ENCODE measurements at regions not wholly inside any gene's neighbourhood (a gene's known extent, or its start where the extent isn't known, plus 50 kb on each side); places are given as distances from the start of the nearest gene placed in this dataset.
"Not testable (repeated sequence)": the region's sequence is repeated elsewhere in the genome, so short reads cannot be mapped to it uniquely, and the experiment has no call there.

GRCh38 chr5:86493777-86494176 is 124.0 kb upstream of the COX7C start:
- H3K36me3 ChIP-seq (replicated peaks; ENCODE audit: insufficient read depth, low read depth) = no peaks in the 10 kb centered on the region
- H3K9me3 ChIP-seq (ENCODE audit: low read depth) = no peaks in the 10 kb centered on the region
- H3K79me2 ChIP-seq = no peaks in the 10 kb centered on the region
- no peak overlapping the region for H3K27ac ChIP-seq
- TF ChIP-seq CTCF (IDR thresholded peaks at IDR 0.05; ENCODE audit: poor library complexity) (no peak), EZH2 (IDR thresholded peaks at IDR 0.05; ENCODE audit: borderline replicate concordance) (no peak), EZH2phosphoT487 (IDR thresholded peaks at IDR 0.05; ENCODE audit: low read depth, severe bottlenecking, unreplicated experiment) (no peak)
- H3K27me3 ChIP-seq = no peaks in the 10 kb centered on the region
- no peak overlapping the region for H3K4me2 ChIP-seq
- no peaks in the 10 kb centered on the region for H4K20me1 ChIP-seq (ENCODE audit: insufficient read depth, poor library complexity, severe bottlenecking)
- 88% methylated on average over 1 of the region's 1 CpG for WGBS (ENCODE audit: low lambda C conversion rate, missing lambda C conversion rate)
- no peaks in the 10 kb centered on the region for H3K4me1 ChIP-seq (ENCODE audit: insufficient read depth)
- H3K9me2 ChIP-seq (replicated peaks; ENCODE audit: insufficient read depth) = no peaks in the 10 kb centered on the region
- H2AFZ ChIP-seq = no peak overlapping the region
- no peak for DNase-seq (ENCODE audit: low spot score)
- H3K4me3 ChIP-seq = no peak overlapping the region

DNA sequence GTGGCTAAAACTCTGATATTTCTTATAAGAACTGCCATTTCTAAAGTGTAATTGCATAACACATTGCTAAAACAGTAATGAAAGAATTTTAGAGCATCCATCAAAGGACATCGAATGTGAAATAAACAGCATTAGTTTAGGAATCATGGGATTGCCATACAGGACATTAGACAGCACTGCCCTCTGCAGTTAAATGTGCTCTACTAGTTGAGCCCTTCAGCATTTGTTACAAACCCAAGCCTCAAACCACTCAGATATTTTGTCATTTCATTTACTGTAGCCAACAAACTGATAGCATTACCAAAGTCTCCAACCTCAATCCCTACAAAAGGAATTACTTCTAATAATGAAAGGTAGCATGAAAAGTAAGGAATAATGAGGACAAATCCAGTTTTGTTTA is 116.8 kb upstream of the COX7C start:
- no peaks in the 10 kb centered on the region for H3K36me3 ChIP-seq (replicated peaks; ENCODE audit: insufficient read depth, low read depth)
- DNase-seq (ENCODE audit: low spot score) = peak; percentile 33

GRCh38 chr5:86507574-86507973 is 110.2 kb upstream of the COX7C start:
- 88% methylated on average over 4 of the region's 4 CpGs for WGBS (ENCODE audit: low lambda C conversion rate, missing lambda C conversion rate)
- Histone ChIP-seq H3K9me2 (replicated peaks; ENCODE audit: insufficient read depth) (no peaks in the 10 kb centered on the region), H3K27ac (no peak overlapping the region), H3K79me2 (no peaks in the 10 kb centered on the region), H2AFZ (no peak overlapping the region), H3K36me3 (replicated peaks; ENCODE audit: insufficient read depth, low read depth) (no peaks in the 10 kb centered on the region), H3K4me1 (ENCODE audit: insufficient read depth) (no peaks in the 10 kb centered on the region), H3K4me2 (no peak overlapping the region), H4K20me1 (ENCODE audit: insufficient read depth, poor library complexity, severe bottlenecking) (no peaks in the 10 kb centered on the region), H3K9me3 (ENCODE audit: low read depth) (no peaks in the 10 kb centered on the region), H3K4me3 (no peak overlapping the region), H3K27me3 (no peaks in the 10 kb centered on the region)
- no peak for DNase-seq (ENCODE audit: low spot score)
- TF ChIP-seq EZH2phosphoT487 (IDR thresholded peaks at IDR 0.05; ENCODE audit: low read depth, severe bottlenecking, unreplicated experiment) (no peak), EZH2 (IDR thresholded peaks at IDR 0.05; ENCODE audit: borderline replicate concordance) (no peak), CTCF (IDR thresholded peaks at IDR 0.05; ENCODE audit: poor library complexity) (no peak)

More for the DNA sequence above, 116.8 kb upstream of the COX7C start:
- no peaks in the 10 kb centered on the region for H4K20me1 ChIP-seq (ENCODE audit: insufficient read depth, poor library complexity, severe bottlenecking)
- no peak overlapping the region for H3K4me3 ChIP-seq
- no peaks in the 10 kb centered on the region for H3K27me3 ChIP-seq
- no peak overlapping the region for H2AFZ ChIP-seq
- H3K9me2 ChIP-seq (replicated peaks; ENCODE audit: insufficient read depth) = no peaks in the 10 kb centered on the region
- no peaks in the 10 kb centered on the region for H3K9me3 ChIP-seq (ENCODE audit: low read depth)
- no peak overlapping the region for H3K4me2 ChIP-seq
- H3K27ac ChIP-seq = no peak overlapping the region
- no peak for TF ChIP-seq EZH2phosphoT487 (IDR thresholded peaks at IDR 0.05; ENCODE audit: low read depth, severe bottlenecking, unreplicated experiment)
- peak; percentile 43 for TF ChIP-seq CTCF (IDR thresholded peaks at IDR 0.05; ENCODE audit: poor library complexity)
- no peak for TF ChIP-seq EZH2 (IDR thresholded peaks at IDR 0.05; ENCODE audit: borderline replicate concordance)
- 58% methylated on average over 1 of the region's 1 CpG for WGBS (ENCODE audit: low lambda C conversion rate, missing lambda C conversion rate)
- H3K79me2 ChIP-seq = no peaks in the 10 kb centered on the region
- H3K4me1 ChIP-seq (ENCODE audit: insufficient read depth) = no peaks in the 10 kb centered on the region

DNA sequence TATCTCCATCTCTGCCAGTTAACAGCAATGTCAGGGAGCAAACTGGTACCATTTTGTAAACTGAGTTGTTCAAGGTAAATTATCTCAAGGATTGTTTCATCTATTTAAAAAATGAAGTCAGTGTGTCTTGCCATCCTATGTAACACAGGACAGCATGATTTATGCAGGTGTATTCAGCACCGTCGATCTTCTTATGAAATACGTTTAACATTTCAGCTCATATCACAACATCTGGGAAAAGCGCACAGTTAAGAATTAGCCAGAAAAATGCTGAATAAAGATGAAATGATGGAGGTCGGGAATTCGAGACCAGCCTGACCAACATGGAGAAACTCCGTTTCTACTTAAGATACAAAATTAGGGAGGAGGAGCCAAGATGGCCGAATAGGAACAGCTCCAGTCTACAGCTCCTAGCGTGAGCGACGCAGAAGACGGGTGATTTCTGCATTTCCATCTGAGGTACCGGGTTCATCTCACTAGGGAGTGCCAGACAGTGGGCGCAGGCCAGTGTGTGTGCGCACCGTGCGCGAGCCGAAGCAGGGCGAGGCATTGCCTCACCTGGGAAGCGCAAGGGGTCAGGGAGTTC is 107.3 kb upstream of the COX7C start:
- not testable (repeated sequence) for H2AFZ ChIP-seq; H4K20me1 ChIP-seq (ENCODE audit: insufficient read depth, poor library complexity, severe bottlenecking); H3K27me3 ChIP-seq; H3K79me2 ChIP-seq; H3K9me2 ChIP-seq (replicated peaks; ENCODE audit: insufficient read depth); H3K4me1 ChIP-seq (ENCODE audit: insufficient read depth); H3K4me3 ChIP-seq; H3K4me2 ChIP-seq; H3K36me3 ChIP-seq (replicated peaks; ENCODE audit: insufficient read depth, low read depth); DNase-seq (ENCODE audit: low spot score); H3K27ac ChIP-seq; H3K9me3 ChIP-seq (ENCODE audit: low read depth)
- WGBS (ENCODE audit: low lambda C conversion rate, missing lambda C conversion rate) = 97% methylated on average over 12 of the region's 21 CpGs
